Fibroblast of the aortic adventitia (primary cell): ENCODE measurements at regions not wholly inside any gene's neighbourhood (a gene's known extent, or its start where the extent isn't known, plus 50 kb on each side); places are given as distances from the start of the nearest gene placed in this dataset.

Experiments used
- DNase-seq: peaks from one replicate; pipeline ENCODE4 v3.0.0-alpha.2; 2010; ENCODE audit warnings: low read depth
- H3K4me3 ChIP-seq: 2 replicates; pipeline ENCODE4 v1.5.1; 2011; ENCODE audit warnings: low read depth, mild to moderate bottlenecking, control low read depth, low read length, moderate library complexity
- TF ChIP-seq, protein P1 (sequence below): IDR thresholded peaks from 2 replicates; pipeline ENCODE4 v1.5.1; 2011; ENCODE audit warnings: mild to moderate bottlenecking, low read length, control low read depth, inconsistent platforms; ENCODE audit not compliant: insufficient read depth

DNA sequence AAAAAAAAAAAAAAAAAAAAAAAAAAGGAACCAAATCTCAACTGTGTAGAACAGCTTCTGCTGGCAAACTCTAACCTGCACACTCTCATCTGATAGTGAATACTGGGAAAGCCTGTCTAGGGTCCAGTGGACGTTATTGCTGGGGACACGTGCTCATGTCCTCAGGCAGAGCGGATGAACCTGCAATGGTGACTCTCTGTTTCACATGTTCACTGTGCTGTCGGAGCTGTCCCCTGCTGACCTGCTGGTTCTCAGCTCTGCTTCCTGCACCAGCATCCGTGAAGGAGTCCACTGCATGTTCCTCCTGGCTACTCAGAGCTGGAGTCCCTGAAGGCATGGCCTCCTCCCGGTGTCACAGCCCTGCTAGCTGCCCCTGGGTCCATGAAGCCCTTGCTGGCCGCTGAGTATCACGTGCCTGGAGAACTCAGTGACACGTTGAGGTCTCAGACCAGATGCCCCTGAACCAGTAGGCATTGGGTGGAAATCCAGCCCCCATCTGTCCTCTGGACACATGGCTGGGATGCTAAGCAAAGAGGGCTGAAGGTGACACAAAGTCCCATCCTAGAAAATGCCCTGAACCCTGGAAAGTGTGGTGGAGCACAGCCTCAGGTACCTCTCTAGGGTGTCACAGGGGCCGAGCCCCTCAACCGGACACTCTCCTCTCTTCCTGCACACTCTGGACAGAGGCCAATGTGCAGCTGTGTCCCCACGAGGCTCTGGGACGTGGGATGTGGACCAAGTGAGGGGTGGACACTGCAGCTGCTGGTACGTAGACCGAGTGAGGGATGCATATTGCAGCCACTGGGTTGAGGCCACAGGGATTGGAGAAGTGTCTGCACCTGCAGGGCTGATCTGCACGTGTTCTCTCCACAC lies 54.9 kb upstream of the FRMD1 start:
- TF ChIP-seq, protein P1, sequence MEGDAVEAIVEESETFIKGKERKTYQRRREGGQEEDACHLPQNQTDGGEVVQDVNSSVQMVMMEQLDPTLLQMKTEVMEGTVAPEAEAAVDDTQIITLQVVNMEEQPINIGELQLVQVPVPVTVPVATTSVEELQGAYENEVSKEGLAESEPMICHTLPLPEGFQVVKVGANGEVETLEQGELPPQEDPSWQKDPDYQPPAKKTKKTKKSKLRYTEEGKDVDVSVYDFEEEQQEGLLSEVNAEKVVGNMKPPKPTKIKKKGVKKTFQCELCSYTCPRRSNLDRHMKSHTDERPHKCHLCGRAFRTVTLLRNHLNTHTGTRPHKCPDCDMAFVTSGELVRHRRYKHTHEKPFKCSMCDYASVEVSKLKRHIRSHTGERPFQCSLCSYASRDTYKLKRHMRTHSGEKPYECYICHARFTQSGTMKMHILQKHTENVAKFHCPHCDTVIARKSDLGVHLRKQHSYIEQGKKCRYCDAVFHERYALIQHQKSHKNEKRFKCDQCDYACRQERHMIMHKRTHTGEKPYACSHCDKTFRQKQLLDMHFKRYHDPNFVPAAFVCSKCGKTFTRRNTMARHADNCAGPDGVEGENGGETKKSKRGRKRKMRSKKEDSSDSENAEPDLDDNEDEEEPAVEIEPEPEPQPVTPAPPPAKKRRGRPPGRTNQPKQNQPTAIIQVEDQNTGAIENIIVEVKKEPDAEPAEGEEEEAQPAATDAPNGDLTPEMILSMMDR, result no peak
- no peak for DNase-seq
- no peak overlapping the region for H3K4me3 ChIP-seq

DNA sequence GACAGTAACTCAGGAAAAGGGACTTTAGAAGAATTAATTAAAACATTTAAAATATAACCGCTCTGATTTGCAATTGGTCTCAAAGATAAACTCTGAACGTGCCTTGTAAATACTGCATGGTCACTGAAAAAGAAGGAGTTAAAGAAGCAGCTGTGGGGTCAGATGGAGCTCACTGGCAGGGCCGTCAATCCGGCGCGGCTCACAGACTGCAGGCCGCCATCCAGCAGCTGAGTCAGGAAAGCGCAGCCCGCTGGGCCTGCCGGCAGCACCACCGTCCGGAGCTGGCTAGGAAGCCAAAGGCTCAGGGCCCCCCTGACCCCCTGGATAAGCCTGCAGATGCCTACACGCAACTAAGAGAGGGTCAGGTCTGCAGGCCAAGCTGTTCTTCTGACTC lies 54.2 kb upstream of the FRMD1 start:
- H3K4me3 ChIP-seq, result peak overlapping the region; percentile 42
- TF ChIP-seq, protein P1, result no peak
- peak; percentile 78 for DNase-seq

DNA sequence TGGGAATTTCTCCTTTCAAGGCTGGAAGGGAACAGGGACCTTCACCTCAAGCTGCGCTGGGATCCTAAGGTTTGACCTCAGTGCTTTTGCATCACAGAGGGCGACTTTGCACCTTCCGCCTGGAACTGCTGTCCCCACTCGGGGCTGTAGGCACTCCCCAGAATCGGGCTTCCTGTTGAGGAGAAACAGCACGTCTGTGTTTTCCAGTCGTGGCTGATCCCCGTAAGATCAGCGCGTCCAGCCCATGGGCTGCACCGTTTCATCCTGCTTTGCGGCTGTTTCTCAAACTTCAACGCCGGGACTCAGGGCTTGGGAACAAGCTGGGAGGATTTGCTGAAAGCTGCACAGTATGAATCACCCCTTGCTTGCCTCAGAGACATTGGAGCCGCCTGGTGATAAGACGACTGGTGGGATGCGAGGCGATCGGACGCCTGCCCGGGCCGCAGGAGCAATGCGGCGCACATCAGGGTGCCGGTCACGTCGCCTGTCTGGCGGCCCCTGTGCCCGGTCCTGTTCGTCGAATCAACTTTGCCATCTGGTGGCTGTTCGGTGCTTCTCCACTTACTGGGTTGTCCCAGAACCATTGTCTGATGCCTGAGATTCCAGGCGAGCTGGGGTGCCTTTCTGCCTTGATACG lies 53.6 kb upstream of the FRMD1 start:
- TF ChIP-seq, protein P1, result peak; percentile 47
- H3K4me3 ChIP-seq, result peak overlapping the region; percentile 25
- peak; percentile 76 for DNase-seq

DNA sequence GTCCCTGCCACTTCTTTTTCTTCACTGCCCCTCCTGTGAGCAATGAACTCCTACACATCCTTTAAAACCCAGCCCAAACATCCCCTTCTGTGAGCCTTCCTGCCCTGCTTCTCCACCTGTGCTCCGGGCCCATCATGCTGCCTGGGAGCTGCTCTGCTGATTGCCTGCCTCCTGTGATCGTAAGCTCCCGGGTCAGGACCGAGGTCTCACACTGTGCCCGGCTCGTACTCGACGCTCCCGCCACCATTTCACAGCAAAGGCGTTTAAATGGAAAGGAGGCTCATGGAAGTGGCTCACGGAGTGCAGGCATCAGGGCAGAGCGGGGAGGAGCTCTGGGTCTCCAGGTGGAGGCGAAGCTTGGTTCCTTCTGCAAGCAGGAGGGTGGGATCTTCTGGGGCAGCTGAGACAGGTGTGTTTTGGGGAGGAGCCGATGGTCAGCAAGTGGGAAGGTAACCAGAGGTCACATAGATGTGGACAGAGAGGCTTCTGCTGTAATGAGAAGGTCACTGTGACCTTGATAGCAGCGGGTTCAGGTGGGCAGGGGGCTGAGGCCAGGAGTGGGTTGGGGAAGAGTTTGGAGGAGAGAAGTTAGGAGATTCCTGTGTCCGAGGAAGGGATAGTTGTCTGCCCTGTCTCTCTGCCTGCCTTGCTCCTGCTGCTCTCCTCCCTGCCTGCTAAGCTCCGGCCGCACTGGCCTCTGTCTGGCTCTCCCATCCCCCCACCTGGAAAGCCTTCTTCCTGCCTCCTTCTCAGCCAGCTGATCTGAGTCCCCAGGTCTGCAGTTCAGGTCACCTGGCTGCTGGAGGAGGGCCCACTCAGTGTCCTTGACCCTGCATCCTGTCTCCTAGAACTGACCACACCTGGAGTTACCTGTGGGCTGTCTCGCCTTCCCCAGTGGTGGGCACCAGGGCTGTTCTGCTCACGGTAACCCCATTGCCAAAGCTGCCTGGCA lies 52.7 kb upstream of the FRMD1 start:
- TF ChIP-seq, protein P1, result no peak
- no peak for DNase-seq
- H3K4me3 ChIP-seq, result no peak overlapping the region

DNA sequence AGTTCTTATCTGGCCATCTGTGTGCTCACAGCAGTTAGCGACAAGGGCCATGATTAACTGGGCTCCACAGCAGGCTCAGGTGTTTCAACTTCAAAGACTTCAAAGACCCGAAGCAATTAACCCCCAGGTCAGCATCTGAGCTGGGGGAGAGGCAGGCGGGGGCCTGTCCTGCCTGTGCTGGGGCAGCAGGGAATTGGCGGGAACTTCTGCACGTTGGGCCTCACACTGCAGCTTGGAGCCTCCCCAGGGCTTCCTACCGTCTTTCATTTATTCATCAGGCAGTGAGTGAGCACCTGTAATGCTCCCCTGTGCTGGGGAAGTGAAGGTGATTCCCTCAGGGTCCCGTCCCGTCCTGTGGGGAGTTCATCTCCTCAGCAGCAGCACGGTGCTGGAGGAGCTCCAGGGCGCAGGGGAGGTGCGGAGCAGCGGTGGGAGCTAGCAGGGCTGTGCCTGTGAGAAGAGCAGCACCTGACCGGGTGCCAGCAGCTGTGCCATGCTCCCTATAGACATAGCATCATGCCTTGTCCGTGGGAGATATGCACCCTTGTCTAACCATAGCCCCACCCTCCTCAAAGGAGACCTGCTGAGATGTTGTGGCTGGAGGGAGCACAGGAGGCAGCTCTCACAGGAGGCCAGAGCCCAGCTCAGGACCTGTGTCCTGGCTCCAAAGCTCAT lies 51.8 kb upstream of the FRMD1 start:
- H3K4me3 ChIP-seq, result no peak overlapping the region
- DNase-seq, result no peak
- TF ChIP-seq, protein P1, result no peak

DNA sequence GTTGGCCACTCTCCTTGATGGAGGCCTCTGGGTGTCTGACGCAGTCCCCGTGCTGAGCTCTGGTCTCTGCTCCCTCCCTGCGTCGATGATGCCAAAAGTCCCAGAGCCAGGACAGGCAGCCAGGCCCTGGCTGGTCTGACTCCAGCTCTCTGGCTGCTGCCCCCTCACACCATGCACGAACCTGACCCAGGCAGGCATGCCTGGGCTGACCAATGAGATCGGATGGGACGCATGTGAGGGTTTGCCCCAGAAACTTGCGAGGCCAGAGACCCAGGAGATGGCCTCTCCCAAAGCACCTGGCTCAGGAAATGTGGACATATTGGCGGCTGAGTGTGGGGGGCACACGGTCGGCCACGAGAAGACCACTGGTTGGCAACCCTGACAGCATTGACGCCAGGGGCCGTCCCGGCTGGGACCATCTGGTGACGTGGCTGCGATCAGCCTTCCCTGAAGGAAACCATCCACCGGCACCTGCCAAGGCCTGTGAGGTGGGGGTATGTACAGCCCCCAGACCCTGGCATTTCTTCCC lies 51.2 kb upstream of the FRMD1 start:
- TF ChIP-seq, protein P1, result no peak
- no peak overlapping the region for H3K4me3 ChIP-seq
- no peak for DNase-seq
